Progenitor cell of endocrine pancreas (in vitro differentiated cells): ENCODE measurements at regions not wholly inside any gene's neighbourhood (a gene's known extent, or its start where the extent isn't known, plus 50 kb on each side); places are given as distances from the start of the nearest gene placed in this dataset.

Experiments
- DNase-seq: peaks from one replicate; pipeline ENCODE4 v3.0.0; 2021; ENCODE audit warnings: low spot score; ENCODE audit not compliant: unreplicated experiment
- H3K27ac Mint-ChIP-seq: 2 replicates; pipeline ENCODE4 v1.8.0; 2021; ENCODE audit warnings: mild to moderate bottlenecking, moderate library complexity, mixed read lengths
- H3K27me3 Mint-ChIP-seq: 2 replicates; pipeline ENCODE4 v1.8.0; 2021; ENCODE audit warnings: mixed read lengths
- H3K36me3 Mint-ChIP-seq: 2 replicates; pipeline ENCODE4 v1.8.0; 2022; ENCODE audit warnings: mixed read lengths; ENCODE audit not compliant: insufficient read depth
- H3K4me1 Mint-ChIP-seq: 2 replicates; pipeline ENCODE4 v1.8.0; 2021; ENCODE audit warnings: low read depth, mixed read lengths
- H3K4me3 Mint-ChIP-seq: 2 replicates; pipeline ENCODE4 v1.8.0; 2021; ENCODE audit warnings: low read depth, mild to moderate bottlenecking, moderate library complexity, mixed read lengths
- H3K9me3 Mint-ChIP-seq: 2 replicates; pipeline ENCODE4 v1.8.0; 2021; ENCODE audit warnings: low read depth, mixed read lengths
- CTCF ChIP-seq: fragments of 200-600 bp; sonication (generic); IDR thresholded peaks from one replicate; pipeline ENCODE4 v1.5.0; 2021; ENCODE audit warnings: antibody characterized with exemption, mild to moderate bottlenecking; ENCODE audit not compliant: unreplicated experiment

- Mint-ChIP-seq H3K9me3 (no peaks in the 10 kb centered on the region), H3K4me1 (peaks cover 12% of the 10 kb centered on the region), H3K4me3 (no peak overlapping the region), H3K36me3 (no peaks in the 10 kb centered on the region), H3K27me3 (peaks cover 3% of the 10 kb centered on the region), H3K27ac (no peak overlapping the region)
- DNase-seq = no peak
- TF ChIP-seq CTCF = no peak
These were observed 109.0 kb upstream of the CNTNAP5 start for GRCh38 chr2:123916051-123916450.

GRCh38 chr2:123916531-123916930, 108.6 kb upstream of the CNTNAP5 start:
- peaks cover 12% of the 10 kb centered on the region for H3K4me1 Mint-ChIP-seq

GRCh38 chr2:123917241-123917640, 107.8 kb upstream of the CNTNAP5 start:
- H3K4me3 Mint-ChIP-seq = no peak overlapping the region
- peaks cover 3% of the 10 kb centered on the region for H3K27me3 Mint-ChIP-seq
- H3K9me3 Mint-ChIP-seq = no peaks in the 10 kb centered on the region
- peaks cover 12% of the 10 kb centered on the region for H3K4me1 Mint-ChIP-seq
- TF ChIP-seq CTCF = no peak
- no peak for DNase-seq
- no peak overlapping the region for H3K27ac Mint-ChIP-seq
- H3K36me3 Mint-ChIP-seq = no peaks in the 10 kb centered on the region

More at GRCh38 chr2:123916531-123916930, 108.6 kb upstream of the CNTNAP5 start:
- TF ChIP-seq CTCF = no peak
- Mint-ChIP-seq H3K27me3 (peaks cover 3% of the 10 kb centered on the region), H3K36me3 (no peaks in the 10 kb centered on the region), H3K27ac (no peak overlapping the region), H3K4me3 (no peak overlapping the region), H3K9me3 (no peaks in the 10 kb centered on the region)
- no peak for DNase-seq

GRCh38 chr2:123928358-123928757, 96.7 kb upstream of the CNTNAP5 start:
- Mint-ChIP-seq H3K4me3 (no peak overlapping the region), H3K27me3 (no peaks in the 10 kb centered on the region), H3K27ac (no peak overlapping the region), H3K36me3 (no peaks in the 10 kb centered on the region), H3K4me1 (peaks cover 2% of the 10 kb centered on the region), H3K9me3 (peaks cover 19% of the 10 kb centered on the region)
- TF ChIP-seq CTCF = no peak
- no peak for DNase-seq

GRCh38 chr2:123935405-123935804, 89.7 kb upstream of the CNTNAP5 start:
- no peaks in the 10 kb centered on the region for H3K27me3 Mint-ChIP-seq
- no peak overlapping the region for H3K27ac Mint-ChIP-seq
- H3K4me3 Mint-ChIP-seq = no peak overlapping the region
- no peak for DNase-seq
- no peaks in the 10 kb centered on the region for H3K36me3 Mint-ChIP-seq
- H3K9me3 Mint-ChIP-seq = peaks cover 12% of the 10 kb centered on the region
- TF ChIP-seq CTCF = no peak
- peaks cover 2% of the 10 kb centered on the region for H3K4me1 Mint-ChIP-seq
